Ishikawa (cell line): ENCODE measurements at regions not wholly inside any gene's neighbourhood (a gene's known extent, or its start where the extent isn't known, plus 50 kb on each side); places are given as distances from the start of the nearest gene placed in this dataset.

ENCODE experiments used
- CREB1 ChIP-seq: IDR thresholded peaks from 2 replicates; pipeline ENCODE4 v1.6.1; 2012; ENCODE audit warnings: low read depth
- EGR1 ChIP-seq: IDR thresholded peaks from 2 replicates; pipeline ENCODE4 v1.6.1; 2012
- EP300 ChIP-seq: IDR thresholded peaks from 2 replicates; pipeline ENCODE4 v1.6.1; 2012; ENCODE audit warnings: borderline replicate concordance
- MAX ChIP-seq: IDR thresholded peaks from 2 replicates; pipeline ENCODE4 v1.6.1; 2012
- TAF1 ChIP-seq: IDR thresholded peaks from 2 replicates; pipeline ENCODE4 v1.6.1; 2012; ENCODE audit warnings: low read depth, mild to moderate bottlenecking
- USF1 ChIP-seq: IDR thresholded peaks from 2 replicates; pipeline ENCODE4 v1.6.1; 2012
- YY1 ChIP-seq: IDR thresholded peaks from 2 replicates; pipeline ENCODE4 v1.6.1; 2012; ENCODE audit warnings: low read depth

GRCh38 chr4:7137326-7138200 lies 54.8 kb upstream of the SORCS2 start:
- TF ChIP-seq EP300, result no peak
- TF ChIP-seq CREB1, result no peak
- no peak for TF ChIP-seq MAX
- TF ChIP-seq YY1, result no peak
- TF ChIP-seq EGR1, result no peak
- no peak for TF ChIP-seq USF1
- TF ChIP-seq TAF1, result no peak
